KMS-11 (cell line): ENCODE measurements at regions not wholly inside any gene's neighbourhood (a gene's known extent, or its start where the extent isn't known, plus 50 kb on each side); places are given as distances from the start of the nearest gene placed in this dataset.

Experiments
- H2AFZ ChIP-seq: fragments of 200-600 bp; sonication (generic); 2 replicates; pipeline ENCODE4 v1.6.1; 2016; ENCODE audit warnings: antibody characterized with exemption, mixed run types, low read depth
- H3K27ac ChIP-seq: fragments of 200-600 bp; sonication (generic); 2 replicates; pipeline ENCODE4 v1.6.1; 2016; ENCODE audit warnings: mild to moderate bottlenecking, mixed run types
- H3K27me3 ChIP-seq: fragments of 200-600 bp; sonication (generic); 2 replicates; pipeline ENCODE4 v1.6.1; 2017; ENCODE audit warnings: mild to moderate bottlenecking, low read depth, mixed run types, moderate library complexity; ENCODE audit not compliant: insufficient read depth
- H3K36me3 ChIP-seq: fragments of 200-600 bp; sonication (generic); 2 replicates; pipeline ENCODE4 v1.6.1; 2017; ENCODE audit warnings: mild to moderate bottlenecking, mixed run types; ENCODE audit not compliant: insufficient read depth
- H3K4me1 ChIP-seq: fragments of 200-600 bp; sonication (generic); 2 replicates; pipeline ENCODE4 v1.6.1; 2016; ENCODE audit warnings: mild to moderate bottlenecking, low read depth, mixed run types; ENCODE audit not compliant: poor library complexity, severe bottlenecking
- H3K4me2 ChIP-seq: fragments of 200-600 bp; sonication (generic); 2 replicates; pipeline ENCODE4 v1.7.0; 2016; ENCODE audit warnings: mild to moderate bottlenecking, mixed run types
- H3K4me3 ChIP-seq: fragments of 200-600 bp; sonication (generic); IDR thresholded peaks from 2 replicates; pipeline ENCODE4 v1.6.1; 2017; ENCODE audit warnings: low read depth, low read length, mixed read lengths; ENCODE audit not compliant: insufficient read depth
- H3K79me2 ChIP-seq: fragments of 200-600 bp; sonication (generic); 2 replicates; pipeline ENCODE4 v1.6.1; 2016; ENCODE audit warnings: low read depth, mixed run types; ENCODE audit not compliant: insufficient read depth
- H3K9ac ChIP-seq: fragments of 200-600 bp; sonication (generic); 2 replicates; pipeline ENCODE4 v1.6.1; 2016; ENCODE audit warnings: mild to moderate bottlenecking, mixed run types
- H4K20me1 ChIP-seq: fragments of 200-600 bp; sonication (generic); 2 replicates; pipeline ENCODE4 v1.6.1; 2016; ENCODE audit warnings: mild to moderate bottlenecking, mixed run types; ENCODE audit not compliant: insufficient read depth
- CTCF ChIP-seq: fragments of 200-600 bp; sonication (generic); conservative IDR thresholded peaks from 2 replicates; pipeline ENCODE4 v1.6.1; 2017; ENCODE audit warnings: low read depth, mild to moderate bottlenecking, antibody characterized with exemption, low read length, moderate library complexity, mixed read lengths

DNA sequence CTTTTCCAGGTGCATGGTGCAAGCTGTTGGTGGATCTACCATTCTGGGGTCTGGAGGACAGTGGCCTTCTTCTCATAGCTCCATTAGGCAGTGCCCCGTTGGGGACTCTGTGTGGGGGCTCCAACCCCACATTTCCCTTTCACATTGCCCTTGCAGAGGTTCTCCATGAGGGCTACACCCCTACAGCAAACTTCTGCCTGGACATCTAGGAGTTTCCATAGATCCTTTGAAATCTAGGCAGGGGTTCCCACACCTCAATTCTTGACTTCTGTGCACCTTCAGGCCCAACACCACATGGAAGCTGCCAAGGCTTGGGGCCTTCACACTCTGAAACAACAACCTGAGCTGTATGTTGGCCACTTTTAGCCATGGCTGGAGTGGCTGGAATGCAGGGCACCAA is 282.8 kb upstream of the SASH1 start:
- H3K36me3 ChIP-seq, result no peaks in the 10 kb centered on the region
- no peak overlapping the region for H3K4me2 ChIP-seq
- TF ChIP-seq CTCF, result no peak
- no peaks in the 10 kb centered on the region for H4K20me1 ChIP-seq
- H3K4me3 ChIP-seq, result no peak overlapping the region
- no peak overlapping the region for H3K27ac ChIP-seq
- no peak overlapping the region for H3K9ac ChIP-seq
- no peaks in the 10 kb centered on the region for H3K4me1 ChIP-seq
- no peak overlapping the region for H2AFZ ChIP-seq
- no peaks in the 10 kb centered on the region for H3K79me2 ChIP-seq
- no peaks in the 10 kb centered on the region for H3K27me3 ChIP-seq

- no peak overlapping the region for H3K4me2 ChIP-seq
- TF ChIP-seq CTCF, result no peak
- no peaks in the 10 kb centered on the region for H3K27me3 ChIP-seq
- no peak overlapping the region for H2AFZ ChIP-seq
- H4K20me1 ChIP-seq, result no peaks in the 10 kb centered on the region
- no peak overlapping the region for H3K27ac ChIP-seq
- no peaks in the 10 kb centered on the region for H3K79me2 ChIP-seq
- no peaks in the 10 kb centered on the region for H3K4me1 ChIP-seq
- no peak overlapping the region for H3K4me3 ChIP-seq
- H3K36me3 ChIP-seq, result no peaks in the 10 kb centered on the region
- no peak overlapping the region for H3K9ac ChIP-seq
These were observed 278.1 kb upstream of the SASH1 start for GRCh38 chr6:148064406-148065134.

DNA sequence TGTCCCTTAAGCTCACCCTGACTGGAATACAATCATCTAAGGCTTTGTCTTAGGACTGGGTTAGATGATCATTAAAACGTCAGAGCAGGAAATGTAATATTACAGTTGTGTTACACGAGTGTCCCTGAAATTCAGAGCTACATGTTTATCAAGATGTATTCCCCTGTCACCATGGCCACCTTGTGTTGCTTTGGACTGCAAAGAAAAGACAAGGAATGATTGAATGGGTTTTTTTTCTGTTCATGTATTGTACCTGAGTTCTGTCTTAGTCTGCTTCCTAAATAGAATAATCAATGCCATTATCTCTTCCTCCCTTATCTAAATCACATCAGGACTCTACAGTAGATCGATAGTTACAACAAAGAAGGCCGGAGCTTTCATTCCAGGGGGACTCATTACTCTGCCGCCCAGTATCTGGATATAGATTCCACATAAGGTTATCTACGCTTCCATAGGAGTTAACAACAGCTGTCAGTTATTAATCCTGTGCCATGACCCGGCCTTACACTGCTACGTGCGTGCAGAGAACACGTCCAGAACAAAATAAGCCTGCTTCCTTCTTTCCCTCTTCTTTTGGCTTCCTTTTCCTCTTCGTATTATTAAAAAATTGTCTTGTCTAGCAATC is 274.1 kb upstream of the SASH1 start:
- no peak for TF ChIP-seq CTCF
- Histone ChIP-seq H3K27ac (no peak overlapping the region), H2AFZ (no peak overlapping the region)

GRCh38 chr6:148069256-148069655 is 273.4 kb upstream of the SASH1 start:
- Histone ChIP-seq H3K27ac (no peak overlapping the region), H3K4me1 (no peaks in the 10 kb centered on the region), H4K20me1 (no peaks in the 10 kb centered on the region), H3K27me3 (no peaks in the 10 kb centered on the region), H3K4me3 (no peak overlapping the region), H3K4me2 (no peak overlapping the region), H3K36me3 (no peaks in the 10 kb centered on the region), H3K79me2 (no peaks in the 10 kb centered on the region), H2AFZ (no peak overlapping the region), H3K9ac (no peak overlapping the region)
- no peak for TF ChIP-seq CTCF

More for the DNA sequence above, 274.1 kb upstream of the SASH1 start:
- no peak overlapping the region for H3K4me2 ChIP-seq
- no peaks in the 10 kb centered on the region for H3K36me3 ChIP-seq
- H3K4me3 ChIP-seq, result no peak overlapping the region
- H3K27me3 ChIP-seq, result no peaks in the 10 kb centered on the region
- no peaks in the 10 kb centered on the region for H3K79me2 ChIP-seq
- no peaks in the 10 kb centered on the region for H3K4me1 ChIP-seq
- no peaks in the 10 kb centered on the region for H4K20me1 ChIP-seq
- no peak overlapping the region for H3K9ac ChIP-seq
